ENCODE measurements at regions not wholly inside any gene's neighbourhood (a gene's known extent, or its start where the extent isn't known, plus 50 kb on each side); places are given as distances from the start of the nearest gene placed in this dataset.
"Not testable (repeated sequence)": the region's sequence is repeated elsewhere in the genome, so short reads cannot be mapped to it uniquely, and the experiment has no call there.

DNA sequence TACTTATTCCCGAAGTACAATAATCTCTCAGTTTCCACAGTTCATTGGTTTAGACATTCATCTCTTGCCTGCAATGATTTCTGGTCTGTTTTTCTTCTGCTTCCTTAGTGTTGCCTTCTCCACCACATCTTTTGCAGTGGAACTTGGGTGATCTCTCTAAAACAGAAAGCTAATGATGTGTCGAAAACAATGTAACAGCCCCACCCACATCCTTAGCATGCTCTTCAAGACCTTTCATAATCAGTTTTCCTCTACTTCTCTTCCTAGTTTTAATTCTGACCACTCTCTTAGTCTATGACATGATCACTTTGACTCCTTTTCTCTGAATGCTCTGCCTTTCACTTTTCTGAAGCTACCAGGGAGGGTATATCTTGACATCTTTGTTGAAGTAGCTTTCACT, 1007.9 kb upstream of the CITED2 start:
- DNase-seq (ENCODE audit: low read depth): no peak

DNA sequence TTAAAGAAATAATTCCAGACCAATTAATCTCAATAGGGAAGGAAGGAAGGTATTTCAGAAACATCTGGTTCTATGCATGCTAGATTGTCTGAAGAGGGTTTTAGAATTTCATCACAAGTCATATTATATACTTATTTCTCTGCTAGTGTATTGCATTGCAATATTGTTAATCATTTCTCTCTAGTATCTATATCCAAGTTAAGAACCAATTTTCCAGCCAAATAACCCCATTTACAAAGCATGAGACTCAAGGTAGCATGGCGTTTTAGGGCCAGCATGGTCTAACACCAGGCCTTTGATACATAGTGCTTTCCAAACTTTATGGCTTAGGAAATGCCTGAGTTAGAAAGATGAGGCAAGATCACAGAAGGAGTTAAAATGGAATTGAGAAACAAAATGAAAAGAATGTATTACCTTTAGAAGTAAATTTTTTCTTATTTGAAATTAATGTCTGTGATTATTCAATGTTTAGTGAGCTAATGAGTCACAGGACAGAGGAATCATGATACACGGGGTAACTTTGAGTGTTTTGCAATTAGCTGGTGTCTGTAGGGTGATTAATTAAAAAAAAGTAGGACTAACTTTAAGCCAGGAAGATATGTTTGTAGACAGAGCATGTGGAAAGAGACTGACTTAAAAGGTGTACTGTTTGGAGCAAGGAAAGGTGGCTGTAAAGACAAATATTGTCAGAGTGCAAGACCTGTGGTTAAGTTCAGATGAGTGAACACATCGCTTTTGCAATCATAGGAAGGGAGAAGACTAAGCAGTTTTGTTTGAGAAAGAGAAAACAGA, 1006.2 kb upstream of the CITED2 start:
- no peak for DNase-seq (ENCODE audit: low read depth)

DNA sequence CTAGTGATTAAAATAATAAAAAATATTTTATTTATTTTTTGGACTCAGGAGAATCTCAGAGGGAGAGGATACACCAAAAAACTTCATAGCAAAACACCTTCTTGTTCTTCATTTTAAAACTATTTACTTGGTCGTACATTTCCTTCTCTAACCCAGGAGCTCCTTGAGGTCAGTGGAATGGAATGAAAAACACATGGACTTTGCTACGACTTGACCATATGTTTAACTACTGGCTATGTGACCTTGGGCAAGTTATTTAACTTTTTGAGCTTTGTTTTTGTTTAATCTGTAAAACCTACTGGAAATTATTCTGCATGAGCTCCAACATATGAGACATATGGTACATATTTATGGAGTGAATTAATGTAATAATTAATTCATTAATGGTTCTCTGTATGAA, 1005.5 kb upstream of the CITED2 start:
- DNase-seq (ENCODE audit: low read depth): peak; percentile 58

DNA sequence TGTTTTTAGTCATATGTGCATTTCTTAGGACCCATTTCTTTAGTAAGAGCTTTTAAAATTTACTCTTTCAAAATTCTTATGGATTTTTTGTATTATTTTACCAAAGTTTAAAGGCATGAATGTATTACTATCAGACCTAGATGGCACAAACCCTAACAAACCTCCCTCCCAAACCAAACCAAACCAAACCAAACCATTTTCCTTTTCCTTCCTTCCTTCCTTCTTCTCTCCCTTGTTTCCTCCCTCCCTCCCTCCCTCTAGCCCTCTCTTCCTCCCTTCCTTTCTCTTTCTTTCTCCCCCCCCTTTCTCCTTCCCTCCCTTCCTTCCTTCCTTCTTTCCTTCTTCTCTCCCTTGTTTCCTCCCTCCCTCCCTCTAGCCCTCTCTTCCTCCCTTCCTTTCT, 1001.8 kb upstream of the CITED2 start:
- DNase-seq (ENCODE audit: low read depth): no peak

DNA sequence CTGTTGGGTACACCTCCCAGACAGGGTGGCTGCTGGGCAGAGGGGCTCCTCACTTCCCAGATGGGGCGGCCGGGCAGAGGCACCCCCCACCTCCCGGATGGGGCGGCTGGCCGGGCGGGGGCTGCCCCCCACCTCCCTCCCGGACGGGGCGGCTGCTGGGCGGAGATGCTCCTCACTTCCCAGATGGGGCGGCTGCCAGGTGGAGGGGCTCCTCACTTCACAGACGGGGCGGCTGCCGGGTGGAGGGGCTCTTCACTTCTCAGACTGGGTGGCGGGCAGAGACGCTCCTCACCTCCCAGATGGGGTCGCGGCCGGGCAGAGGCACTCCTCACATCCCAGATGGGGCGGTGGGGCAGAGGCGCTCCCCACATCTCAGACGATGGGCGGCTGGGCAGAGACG, 999.3 kb upstream of the CITED2 start:
- DNase-seq (ENCODE audit: low read depth): not testable (repeated sequence)

DNA sequence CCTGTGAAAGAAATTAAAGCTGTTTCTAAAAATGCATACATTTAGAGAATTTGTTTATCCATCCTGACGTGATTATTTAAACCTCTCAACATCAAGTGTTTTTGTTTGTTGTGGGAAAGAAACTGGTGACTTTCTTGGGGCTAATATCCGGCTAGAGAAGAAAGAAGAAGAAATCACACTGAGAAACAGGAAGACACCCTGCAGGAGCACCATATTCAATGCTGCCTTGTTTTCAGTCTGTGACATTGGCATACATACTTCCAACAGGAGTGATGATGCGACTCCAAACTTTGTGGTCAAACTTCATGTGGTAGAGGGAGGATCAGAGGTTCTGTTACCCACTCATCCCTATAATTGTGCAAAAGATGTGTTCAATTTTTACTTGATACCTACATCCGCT, 997.6 kb upstream of the CITED2 start:
- DNase-seq (ENCODE audit: low read depth): no peak

DNA sequence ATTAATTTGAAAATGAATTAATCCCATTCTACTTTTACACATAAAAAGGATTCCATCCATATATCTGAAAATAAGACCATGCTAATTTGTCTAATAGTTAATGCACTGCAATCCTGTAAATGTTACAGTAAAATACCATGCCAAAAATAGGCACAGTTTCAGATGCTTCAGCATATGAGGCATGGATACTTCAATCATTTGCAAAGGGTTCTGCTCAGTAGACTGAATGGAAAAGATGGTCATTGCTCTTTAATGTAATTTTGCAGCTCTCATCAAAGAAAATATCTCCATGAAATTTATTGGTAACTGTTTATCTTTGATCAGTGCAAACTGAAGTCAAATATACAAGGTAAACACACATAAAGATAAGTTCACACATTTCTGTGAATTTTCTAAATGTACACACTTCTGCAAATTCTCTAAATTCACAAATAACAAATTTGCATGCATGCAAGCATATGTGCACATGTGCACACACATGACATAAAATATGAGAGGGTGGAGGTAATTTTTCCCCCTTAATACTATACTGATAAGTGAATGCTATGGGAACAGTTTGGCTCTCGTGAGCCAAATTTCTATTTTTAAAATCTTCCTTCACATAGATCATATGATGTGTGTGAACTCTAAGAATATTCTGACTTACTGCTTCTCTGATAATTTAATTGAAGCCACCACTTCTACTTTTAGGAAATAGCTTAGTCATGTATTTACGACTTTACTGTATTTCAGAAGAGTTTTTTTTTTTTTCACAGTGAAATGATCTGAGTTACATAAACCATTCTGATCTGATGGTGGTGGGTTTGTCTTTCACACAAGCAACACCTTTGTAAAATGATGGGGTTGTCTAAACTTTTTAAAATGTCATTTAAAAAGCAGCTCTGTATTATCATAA, 996.8 kb upstream of the CITED2 start:
- DNase-seq (ENCODE audit: low read depth): no peak

DNA sequence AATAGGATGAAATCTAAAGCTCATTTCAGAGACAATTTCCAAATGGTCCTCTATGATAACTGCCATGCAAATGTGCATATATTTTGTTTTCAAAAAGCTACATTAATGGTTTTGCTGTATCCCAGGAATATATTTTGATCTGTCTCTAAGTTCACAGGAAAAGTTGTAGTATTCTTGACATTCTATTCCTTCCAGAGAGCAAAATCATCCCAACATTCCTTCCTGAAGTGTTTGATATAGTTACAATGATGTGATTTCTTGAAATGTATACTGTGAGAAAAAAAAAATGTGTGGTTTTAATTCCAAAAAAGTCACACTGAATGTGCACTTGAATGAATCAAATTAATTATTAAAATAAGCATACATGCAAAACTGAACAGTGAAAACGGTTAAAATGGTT, 996.0 kb upstream of the CITED2 start:
- no peak for DNase-seq (ENCODE audit: low read depth)

DNA sequence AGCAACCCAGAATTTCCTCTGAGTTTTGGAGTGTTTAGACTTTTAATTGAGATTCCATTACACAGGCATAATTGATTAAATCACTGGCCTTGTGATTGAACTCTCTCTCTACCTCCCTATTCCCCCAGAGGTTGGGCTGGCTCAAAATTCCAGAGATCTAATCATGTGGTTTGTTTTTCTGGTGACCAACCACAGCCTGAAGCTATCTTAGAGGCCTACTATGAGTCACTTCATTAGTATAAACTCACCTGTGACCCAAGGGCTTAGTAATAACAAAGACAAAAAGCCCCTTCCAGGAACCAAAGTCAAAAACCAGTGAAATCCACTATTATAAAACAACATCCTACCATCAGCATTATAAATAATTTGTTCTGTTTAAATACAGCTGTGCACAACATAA, 992.5 kb upstream of the CITED2 start:
- DNase-seq (ENCODE audit: low read depth): no peak

DNA sequence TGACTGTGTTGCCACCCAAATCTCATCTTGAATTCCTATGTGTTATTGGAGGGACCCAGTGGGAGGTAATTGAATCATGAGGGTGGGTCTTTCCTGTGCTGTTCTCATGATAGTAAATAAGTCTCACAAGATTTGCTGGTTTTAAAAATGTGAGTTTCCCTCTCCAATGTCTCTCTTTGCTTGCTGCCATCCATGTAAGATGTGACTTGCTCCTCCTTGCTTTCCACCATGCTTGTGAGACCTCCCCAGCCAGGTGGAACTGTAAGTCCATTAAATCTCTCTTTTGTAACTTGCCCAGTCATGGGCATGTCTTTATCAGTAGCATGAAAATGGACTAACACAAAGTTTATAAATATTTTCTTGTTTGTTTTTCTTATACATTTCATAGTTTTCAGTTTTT, 990.5 kb upstream of the CITED2 start:
- no peak for DNase-seq (ENCODE audit: low read depth)

DNA sequence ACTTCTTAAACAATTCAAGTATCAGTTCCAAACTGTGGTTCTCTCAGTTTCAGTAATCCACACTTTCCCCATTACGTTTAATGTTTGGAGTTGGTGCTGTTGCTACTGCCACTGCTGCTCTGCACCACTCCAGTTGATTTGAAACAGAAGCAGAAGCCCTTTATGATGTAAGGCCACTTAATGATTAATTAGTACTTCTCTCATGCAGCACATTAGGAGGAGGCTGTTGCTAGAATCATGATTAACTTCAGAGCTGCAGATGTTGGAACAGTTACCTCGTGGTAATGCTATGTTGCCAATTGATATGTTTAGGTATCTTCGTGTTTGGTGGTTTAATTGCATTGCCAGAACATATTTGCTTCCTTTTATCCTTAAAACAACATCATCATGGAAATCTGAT, 986.2 kb upstream of the CITED2 start:
- DNase-seq (ENCODE audit: low read depth): no peak

DNA sequence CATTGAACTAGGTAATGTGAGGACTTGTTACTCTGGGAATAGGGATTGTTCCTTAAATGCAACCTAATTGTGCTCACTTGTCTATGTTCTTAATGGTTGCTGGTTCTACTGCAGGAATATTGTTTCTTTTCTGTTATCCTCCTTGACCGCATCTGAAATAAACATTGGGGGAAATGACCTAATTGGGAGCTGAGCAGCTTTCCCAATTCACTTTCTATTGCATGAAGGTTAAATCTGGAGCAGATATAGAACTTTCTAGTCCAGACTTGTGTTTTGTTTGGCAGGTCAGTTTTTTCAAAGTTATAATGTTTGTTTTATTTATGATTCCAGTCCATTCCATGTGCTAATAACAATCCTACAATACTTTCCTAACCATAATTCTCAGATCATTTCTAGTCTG, 981.0 kb upstream of the CITED2 start:
- DNase-seq (ENCODE audit: low read depth): no peak

DNA sequence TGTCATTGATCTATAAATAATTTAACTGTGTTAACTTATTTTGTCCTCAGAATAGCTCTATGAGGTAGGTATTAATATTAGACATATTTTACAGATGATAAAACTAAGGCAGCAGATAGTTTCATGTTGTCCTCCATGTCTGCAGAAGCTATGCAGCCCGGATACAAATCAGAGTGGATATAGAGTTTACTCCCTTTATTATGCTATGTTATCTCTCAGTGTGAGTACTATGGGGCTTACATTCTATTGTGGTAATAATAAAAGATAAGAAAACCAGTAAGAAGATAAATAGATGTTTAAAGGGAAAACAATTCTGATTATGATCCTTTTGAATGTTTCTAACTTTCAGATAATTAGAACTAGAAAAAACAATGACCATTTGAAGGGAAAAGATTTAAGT, 979.8 kb upstream of the CITED2 start:
- no peak for DNase-seq (ENCODE audit: low read depth)

DNA sequence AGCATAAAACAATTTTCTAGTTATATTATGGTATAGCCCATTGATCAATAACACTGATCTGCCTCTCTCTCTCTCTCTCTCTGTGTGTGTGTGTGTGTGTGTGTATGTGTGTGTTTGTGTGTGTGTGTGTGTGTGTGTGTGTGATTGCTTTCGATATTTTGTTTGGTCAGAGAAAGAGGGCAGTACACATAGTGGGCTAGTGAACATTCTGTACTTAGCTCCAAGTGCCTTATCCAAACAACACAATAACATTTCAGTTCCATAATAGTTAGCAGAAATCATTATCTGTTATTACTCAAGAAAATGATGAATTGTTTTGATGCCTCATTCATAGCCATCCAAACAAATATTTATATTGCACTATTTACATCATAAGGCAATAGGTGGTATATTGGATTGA, 979.1 kb upstream of the CITED2 start:
- no peak for DNase-seq (ENCODE audit: low read depth)

DNA sequence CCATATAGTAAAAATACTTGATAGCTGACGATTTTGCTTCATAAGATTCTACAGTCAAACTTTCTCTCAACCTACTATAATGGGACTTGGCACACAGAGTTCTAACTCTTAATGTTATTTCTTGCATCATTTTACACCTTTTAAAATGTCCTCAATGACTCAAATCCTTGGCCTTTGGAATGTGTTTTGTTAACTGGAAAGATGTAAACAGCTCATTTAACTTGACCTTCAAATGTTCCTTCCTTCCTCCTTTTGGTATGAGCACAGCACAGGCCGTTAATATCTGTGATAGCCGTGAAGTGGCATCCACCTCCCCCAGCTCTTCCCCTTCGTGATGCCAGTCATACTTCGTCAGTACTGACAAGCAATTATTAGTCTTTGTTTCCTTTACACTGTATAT, 972.0 kb upstream of the CITED2 start:
- no peak for DNase-seq (ENCODE audit: low read depth)

DNA sequence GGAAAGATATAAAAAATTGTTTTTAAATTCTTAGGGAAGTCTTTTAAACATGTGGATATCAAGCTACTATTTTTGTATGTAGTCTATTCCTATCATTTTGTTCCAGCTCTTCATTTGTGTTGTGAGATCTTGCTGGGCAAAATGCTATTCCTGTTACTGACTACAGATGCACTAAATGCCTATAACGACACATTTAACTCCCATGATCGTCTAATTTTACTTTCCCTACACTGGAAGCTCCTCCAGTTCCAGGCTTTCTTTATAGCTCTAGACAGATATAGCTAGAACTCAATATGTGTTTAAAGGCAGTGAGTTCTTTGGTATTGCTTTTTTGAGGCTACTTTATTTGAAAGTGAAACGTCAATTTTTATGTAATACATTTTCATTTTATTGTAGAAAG, 971.5 kb upstream of the CITED2 start:
- DNase-seq (ENCODE audit: low read depth): no peak

DNA sequence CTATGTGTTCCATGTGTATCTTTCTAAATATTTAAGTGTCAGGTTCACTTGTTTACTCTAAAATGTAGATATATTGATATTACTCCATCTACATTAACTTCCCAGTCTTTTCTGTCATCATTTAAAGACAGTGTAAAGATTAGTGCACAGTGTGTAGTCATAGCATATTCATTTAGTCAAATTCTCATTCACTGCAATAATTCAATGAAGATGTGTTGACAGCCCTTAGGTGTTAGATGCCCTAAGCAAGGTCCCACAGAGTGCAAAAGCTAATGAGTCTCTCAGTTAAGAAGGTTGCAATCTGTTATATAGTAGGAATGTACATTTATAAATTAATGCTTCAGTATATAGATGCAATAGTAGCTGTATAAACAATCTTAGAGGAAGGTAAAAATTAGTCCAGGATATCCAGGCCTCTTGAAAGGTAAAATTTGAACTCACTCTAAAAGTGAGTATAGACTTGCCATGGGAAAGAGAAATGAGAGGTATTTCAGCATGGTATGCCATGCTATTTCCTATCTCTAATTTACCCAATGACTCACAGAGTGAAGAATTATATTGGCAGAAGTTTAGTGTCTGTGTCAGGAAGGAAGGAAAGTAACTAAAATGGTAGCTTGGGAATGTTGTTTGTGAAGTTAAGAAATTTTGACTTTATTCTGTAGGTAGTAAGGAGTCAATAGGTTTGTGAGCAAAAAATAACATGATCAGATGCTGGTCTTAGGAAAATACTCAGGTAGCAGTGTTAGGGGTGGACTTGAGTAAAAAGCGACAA, 969.9 kb upstream of the CITED2 start:
- DNase-seq (ENCODE audit: low read depth): peak; percentile 25

DNA sequence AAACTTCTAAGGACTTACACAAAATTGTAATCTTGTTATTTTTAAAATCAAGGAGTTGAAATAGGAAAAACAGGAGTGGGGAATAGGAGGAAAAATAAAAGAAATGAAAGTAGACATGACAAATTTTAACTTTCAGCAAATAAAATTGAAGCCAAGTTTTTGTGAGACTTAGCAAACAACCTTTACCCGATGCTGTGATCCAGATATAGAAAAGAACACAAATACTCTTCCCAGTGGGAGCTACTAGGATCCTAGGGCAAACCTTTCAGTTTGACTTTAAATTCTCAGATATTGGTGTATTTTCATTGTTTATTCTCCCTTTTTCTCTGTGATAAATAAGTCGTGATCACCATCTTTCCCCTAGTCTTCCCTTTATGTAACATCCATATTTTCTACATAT, 968.7 kb upstream of the CITED2 start:
- no peak for DNase-seq (ENCODE audit: low read depth)

DNA sequence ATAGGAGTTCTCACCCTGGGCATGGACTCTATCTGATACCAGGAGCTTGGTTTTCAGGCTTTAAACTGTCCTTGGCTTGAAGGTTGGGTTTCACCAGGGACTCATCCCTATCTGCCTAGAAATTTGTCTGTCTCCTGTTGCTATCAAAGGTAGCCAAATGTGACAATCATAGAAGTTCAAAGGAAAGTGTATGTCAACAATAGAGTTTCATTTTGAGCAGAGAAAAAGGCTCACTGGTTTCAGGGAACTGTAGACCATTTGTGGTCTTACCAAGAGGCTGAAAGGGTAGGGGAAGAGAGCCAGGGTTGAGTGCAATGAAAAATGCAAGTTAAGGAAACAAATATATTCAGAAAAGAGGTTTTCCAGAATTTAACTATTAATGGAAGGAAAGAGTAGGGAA, 966.8 kb upstream of the CITED2 start:
- no peak for DNase-seq (ENCODE audit: low read depth)

DNA sequence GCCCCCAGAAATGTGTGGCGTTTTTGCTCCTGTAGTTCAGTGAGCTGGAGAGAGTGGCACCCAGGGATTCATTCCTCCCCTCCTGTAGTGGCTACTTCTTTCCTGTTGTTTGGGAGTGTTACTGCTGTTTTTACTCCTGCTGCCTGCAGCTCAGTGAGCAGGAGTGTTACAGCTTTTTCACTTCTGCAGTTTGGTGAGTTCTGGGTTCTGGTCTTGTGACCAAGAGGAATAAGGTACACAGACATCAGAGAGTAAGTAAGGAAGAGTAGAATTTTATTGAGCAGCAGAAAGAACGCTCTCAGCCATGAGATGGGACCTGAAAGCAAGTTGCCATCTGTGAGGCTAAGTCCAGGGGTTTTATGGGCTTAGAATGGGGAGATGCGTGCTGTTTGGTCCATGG, 966.3 kb upstream of the CITED2 start:
- DNase-seq (ENCODE audit: low read depth): no peak

DNA sequence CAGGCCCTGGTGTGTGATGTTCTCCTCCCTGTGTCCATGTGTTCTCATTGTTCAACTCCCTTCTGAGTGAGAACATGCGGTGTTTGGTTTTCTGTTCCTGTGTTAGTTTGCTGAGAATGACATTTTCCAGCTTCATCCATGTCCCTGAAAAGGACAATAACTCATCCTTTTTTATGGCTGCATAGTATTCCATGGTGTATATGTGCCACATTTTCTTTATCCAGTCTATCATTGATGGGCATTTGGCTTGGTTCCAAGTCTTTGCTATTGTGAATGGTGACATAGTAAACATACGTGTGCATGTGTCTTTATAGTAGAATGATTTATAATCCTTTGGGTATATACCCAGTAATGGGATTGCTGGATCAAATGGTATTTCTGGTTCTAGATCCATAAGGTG, 964.6 kb upstream of the CITED2 start:
- not testable (repeated sequence) for DNase-seq (ENCODE audit: low read depth)

DNA sequence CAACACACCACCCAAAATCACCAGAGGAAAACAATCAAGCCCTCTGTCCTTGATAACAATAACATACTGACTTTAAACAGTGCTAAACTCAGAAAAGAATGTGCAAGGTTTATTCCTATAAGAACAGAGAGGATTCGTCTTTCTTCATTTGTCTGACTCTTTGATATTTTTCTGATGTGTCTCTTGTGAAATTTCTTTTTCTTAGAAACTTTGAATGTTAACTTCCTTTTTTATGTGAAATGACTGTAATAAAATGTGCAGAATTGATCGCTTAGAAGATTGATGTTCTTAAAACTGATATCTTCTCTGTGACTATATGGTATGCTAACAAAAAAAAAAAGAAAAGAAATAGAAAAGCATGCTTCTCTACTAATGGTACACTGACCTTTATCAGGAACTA, 947.4 kb upstream of the CITED2 start:
- DNase-seq (ENCODE audit: low read depth): no peak

Data from GM04504 (cell line).